ENCODE measurements at regions not wholly inside any gene's neighbourhood (a gene's known extent, or its start where the extent isn't known, plus 50 kb on each side); places are given as distances from the start of the nearest gene placed in this dataset.

GRCh38 chr3:126263539-126263938 lies 83.2 kb upstream of the ALDH1L1 start:
- no peak overlapping the region for H3K4me3 ChIP-seq (ENCODE audit: control insufficient read depth, low read depth, low read length)
- no peak for DNase-seq (ENCODE audit: low read depth)
- TF ChIP-seq CTCF (conservative IDR thresholded peaks at IDR 0.05; ENCODE audit: control insufficient read depth, insufficient read depth, low read depth, low read length), result no peak

- TF ChIP-seq CTCF (conservative IDR thresholded peaks at IDR 0.05; ENCODE audit: control insufficient read depth, insufficient read depth, low read depth, low read length), result no peak
- no peak overlapping the region for H3K4me3 ChIP-seq (ENCODE audit: control insufficient read depth, low read depth, low read length)
- DNase-seq (ENCODE audit: low read depth), result no peak
Measured at GRCh38 chr3:126262227-126262626, 81.8 kb upstream of the ALDH1L1 start.

GRCh38 chr3:126261037-126261436 lies 80.7 kb upstream of the ALDH1L1 start:
- peak; percentile 78 for DNase-seq (ENCODE audit: low read depth)
- no peak overlapping the region for H3K4me3 ChIP-seq (ENCODE audit: control insufficient read depth, low read depth, low read length)
- no peak for TF ChIP-seq CTCF (conservative IDR thresholded peaks at IDR 0.05; ENCODE audit: control insufficient read depth, insufficient read depth, low read depth, low read length)

- H3K4me3 ChIP-seq (ENCODE audit: control insufficient read depth, low read depth, low read length), result no peak overlapping the region
- peak; percentile 35 for DNase-seq (ENCODE audit: low read depth)
- TF ChIP-seq CTCF (conservative IDR thresholded peaks at IDR 0.05; ENCODE audit: control insufficient read depth, insufficient read depth, low read depth, low read length), result peak; percentile 60
Measured at GRCh38 chr3:126259411-126260391, 79.3 kb upstream of the ALDH1L1 start.

- peak; percentile 20 for DNase-seq (ENCODE audit: low read depth)
- H3K4me3 ChIP-seq (ENCODE audit: control insufficient read depth, low read depth, low read length), result no peak overlapping the region
- no peak for TF ChIP-seq CTCF (conservative IDR thresholded peaks at IDR 0.05; ENCODE audit: control insufficient read depth, insufficient read depth, low read depth, low read length)
Measured at GRCh38 chr3:126258670-126259069, 78.3 kb upstream of the ALDH1L1 start.

- no peak overlapping the region for H3K4me3 ChIP-seq (ENCODE audit: control insufficient read depth, low read depth, low read length)
- no peak for TF ChIP-seq CTCF (conservative IDR thresholded peaks at IDR 0.05; ENCODE audit: control insufficient read depth, insufficient read depth, low read depth, low read length)
- DNase-seq (ENCODE audit: low read depth), result no peak
Measured at GRCh38 chr3:126257984-126258383, 77.6 kb upstream of the ALDH1L1 start.
